GM23338 (cell line): ENCODE measurements at regions not wholly inside any gene's neighbourhood (a gene's known extent, or its start where the extent isn't known, plus 50 kb on each side); places are given as distances from the start of the nearest gene placed in this dataset.

Experiments
- ATAC-seq: fragments of 200-7000 bp; cut with Tn5 transposase; 3 replicates; pipeline ENCODE4 v1.9.1; 2020
- DNase-seq: peaks from one replicate; pipeline ENCODE4 v3.0.0-alpha.2; 2015; ENCODE audit warnings: low spot score
- H2AFZ ChIP-seq: fragments of 200-600 bp; sonication (generic); 2 replicates; pipeline ENCODE4 v1.8.0; 2016; ENCODE audit warnings: antibody characterized with exemption, mild to moderate bottlenecking, moderate library complexity
- H3F3A ChIP-seq: fragments of 200-600 bp; sonication (generic); replicated peaks from 2 replicates; pipeline ENCODE4 v1.8.0; 2017; ENCODE audit warnings: antibody characterized with exemption, mixed run types, low read depth
- H3K27ac ChIP-seq: fragments of 200-600 bp; sonication (generic); 2 replicates; pipeline ENCODE4 v1.6.1; 2016; ENCODE audit warnings: low read depth
- H3K27me3 ChIP-seq: fragments of 200-600 bp; sonication (generic); 2 replicates; pipeline ENCODE4 v1.8.0; 2016; ENCODE audit warnings: mild to moderate bottlenecking, mixed run types, moderate library complexity; ENCODE audit not compliant: insufficient read depth
- H3K36me3 ChIP-seq: fragments of 200-600 bp; sonication (generic); 2 replicates; pipeline ENCODE4 v1.8.0; 2016; ENCODE audit warnings: mild to moderate bottlenecking; ENCODE audit not compliant: insufficient read depth
- H3K4me1 ChIP-seq: fragments of 200-600 bp; sonication (generic); 2 replicates; pipeline ENCODE4 v1.8.0; 2016; ENCODE audit warnings: mild to moderate bottlenecking, moderate library complexity; ENCODE audit not compliant: insufficient read depth
- H3K4me2 ChIP-seq: fragments of 200-600 bp; sonication (generic); 2 replicates; pipeline ENCODE4 v1.7.1; 2017; ENCODE audit warnings: mixed run types
- H3K4me3 ChIP-seq: fragments of 200-600 bp; sonication (generic); 2 replicates; pipeline ENCODE4 v1.6.1; 2016; ENCODE audit warnings: mixed run types
- H3K79me2 ChIP-seq: fragments of 200-600 bp; sonication (generic); replicated peaks from 2 replicates; pipeline ENCODE4 v1.8.0; 2017; ENCODE audit warnings: mild to moderate bottlenecking; ENCODE audit not compliant: insufficient read depth
- H3K9me2 ChIP-seq: fragments of 200-600 bp; sonication (generic); 2 replicates; pipeline ENCODE4 v1.8.0; 2017; ENCODE audit not compliant: insufficient read depth
- H4K20me1 ChIP-seq: fragments of 200-600 bp; sonication (generic); replicated peaks from 2 replicates; pipeline ENCODE4 v1.8.0; 2017; ENCODE audit warnings: mild to moderate bottlenecking; ENCODE audit not compliant: insufficient read depth
- H3K27ac Mint-ChIP-seq: 2 replicates; pipeline ENCODE4 v1.8.0; 2020; ENCODE audit warnings: inconsistent platforms, mild to moderate bottlenecking, moderate library complexity, mixed read lengths
- H3K27me3 Mint-ChIP-seq: 3 replicates; pipeline ENCODE4 v1.8.0; 2022; ENCODE audit warnings: low read depth, mild to moderate bottlenecking, moderate library complexity, mixed read lengths, inconsistent platforms; ENCODE audit not compliant: insufficient read depth, poor library complexity
- H3K36me3 Mint-ChIP-seq: 3 replicates; pipeline ENCODE4 v1.8.0; 2021; ENCODE audit warnings: low read depth, mild to moderate bottlenecking, inconsistent platforms, moderate library complexity, mixed read lengths
- H3K4me1 Mint-ChIP-seq: 3 replicates; pipeline ENCODE4 v1.8.0; 2020; ENCODE audit warnings: mild to moderate bottlenecking, inconsistent platforms, mixed read lengths
- H3K4me3 Mint-ChIP-seq: 3 replicates; pipeline ENCODE4 v1.8.0; 2021; ENCODE audit warnings: moderate library complexity, mild to moderate bottlenecking, inconsistent platforms, mixed read lengths
- H3K9me3 Mint-ChIP-seq: 3 replicates; pipeline ENCODE4 v1.8.0; 2020; ENCODE audit warnings: moderate library complexity, mild to moderate bottlenecking, inconsistent platforms, mixed read lengths
- EZH2 ChIP-seq: fragments of 200-600 bp; sonication (generic); IDR thresholded peaks from one replicate; pipeline ENCODE4 v1.8.0; 2017; ENCODE audit warnings: antibody characterized with exemption, mild to moderate bottlenecking, low read depth; ENCODE audit not compliant: unreplicated experiment
- EZH2phosphoT487 ChIP-seq: fragments of 200-600 bp; sonication (generic); IDR thresholded peaks from one replicate; pipeline ENCODE4 v1.8.1; 2018; ENCODE audit warnings: antibody characterized with exemption; ENCODE audit not compliant: unreplicated experiment
- NANOG ChIP-seq: IDR thresholded peaks from 2 replicates; pipeline ENCODE4 v1.6.1; 2016; ENCODE audit warnings: antibody characterized with exemption, borderline replicate concordance
- POLR2AphosphoS5 ChIP-seq: IDR thresholded peaks from 2 replicates; pipeline ENCODE4 v1.6.1; 2016; ENCODE audit warnings: antibody characterized with exemption, low read depth
- REST ChIP-seq: IDR thresholded peaks from one replicate; pipeline ENCODE4 v1.6.1; 2018; ENCODE audit warnings: antibody characterized with exemption; ENCODE audit not compliant: unreplicated experiment
- ZNF114 ChIP-seq: fragments of 250-450 bp; sonication (Bioruptor Pico); IDR thresholded peaks from 2 replicates; pipeline ENCODE4 v1.5.0; 2020; ENCODE audit warnings: mild to moderate bottlenecking, moderate library complexity
- TF ChIP-seq, protein P1 (sequence below): fragments of 250-450 bp; sonication (Bioruptor Pico); IDR thresholded peaks from 2 replicates; pipeline ENCODE4 v1.5.0; 2020; ENCODE audit warnings: mild to moderate bottlenecking, moderate library complexity
- TF ChIP-seq, protein P2 (sequence below): IDR thresholded peaks from 2 replicates; pipeline ENCODE4 v1.6.1; 2016; ENCODE audit warnings: antibody characterized with exemption

- no peak for TF ChIP-seq REST
- TF ChIP-seq POLR2AphosphoS5, result no peak
- TF ChIP-seq EZH2, result no peak
- no peak for TF ChIP-seq EZH2phosphoT487
- TF ChIP-seq, protein P1, sequence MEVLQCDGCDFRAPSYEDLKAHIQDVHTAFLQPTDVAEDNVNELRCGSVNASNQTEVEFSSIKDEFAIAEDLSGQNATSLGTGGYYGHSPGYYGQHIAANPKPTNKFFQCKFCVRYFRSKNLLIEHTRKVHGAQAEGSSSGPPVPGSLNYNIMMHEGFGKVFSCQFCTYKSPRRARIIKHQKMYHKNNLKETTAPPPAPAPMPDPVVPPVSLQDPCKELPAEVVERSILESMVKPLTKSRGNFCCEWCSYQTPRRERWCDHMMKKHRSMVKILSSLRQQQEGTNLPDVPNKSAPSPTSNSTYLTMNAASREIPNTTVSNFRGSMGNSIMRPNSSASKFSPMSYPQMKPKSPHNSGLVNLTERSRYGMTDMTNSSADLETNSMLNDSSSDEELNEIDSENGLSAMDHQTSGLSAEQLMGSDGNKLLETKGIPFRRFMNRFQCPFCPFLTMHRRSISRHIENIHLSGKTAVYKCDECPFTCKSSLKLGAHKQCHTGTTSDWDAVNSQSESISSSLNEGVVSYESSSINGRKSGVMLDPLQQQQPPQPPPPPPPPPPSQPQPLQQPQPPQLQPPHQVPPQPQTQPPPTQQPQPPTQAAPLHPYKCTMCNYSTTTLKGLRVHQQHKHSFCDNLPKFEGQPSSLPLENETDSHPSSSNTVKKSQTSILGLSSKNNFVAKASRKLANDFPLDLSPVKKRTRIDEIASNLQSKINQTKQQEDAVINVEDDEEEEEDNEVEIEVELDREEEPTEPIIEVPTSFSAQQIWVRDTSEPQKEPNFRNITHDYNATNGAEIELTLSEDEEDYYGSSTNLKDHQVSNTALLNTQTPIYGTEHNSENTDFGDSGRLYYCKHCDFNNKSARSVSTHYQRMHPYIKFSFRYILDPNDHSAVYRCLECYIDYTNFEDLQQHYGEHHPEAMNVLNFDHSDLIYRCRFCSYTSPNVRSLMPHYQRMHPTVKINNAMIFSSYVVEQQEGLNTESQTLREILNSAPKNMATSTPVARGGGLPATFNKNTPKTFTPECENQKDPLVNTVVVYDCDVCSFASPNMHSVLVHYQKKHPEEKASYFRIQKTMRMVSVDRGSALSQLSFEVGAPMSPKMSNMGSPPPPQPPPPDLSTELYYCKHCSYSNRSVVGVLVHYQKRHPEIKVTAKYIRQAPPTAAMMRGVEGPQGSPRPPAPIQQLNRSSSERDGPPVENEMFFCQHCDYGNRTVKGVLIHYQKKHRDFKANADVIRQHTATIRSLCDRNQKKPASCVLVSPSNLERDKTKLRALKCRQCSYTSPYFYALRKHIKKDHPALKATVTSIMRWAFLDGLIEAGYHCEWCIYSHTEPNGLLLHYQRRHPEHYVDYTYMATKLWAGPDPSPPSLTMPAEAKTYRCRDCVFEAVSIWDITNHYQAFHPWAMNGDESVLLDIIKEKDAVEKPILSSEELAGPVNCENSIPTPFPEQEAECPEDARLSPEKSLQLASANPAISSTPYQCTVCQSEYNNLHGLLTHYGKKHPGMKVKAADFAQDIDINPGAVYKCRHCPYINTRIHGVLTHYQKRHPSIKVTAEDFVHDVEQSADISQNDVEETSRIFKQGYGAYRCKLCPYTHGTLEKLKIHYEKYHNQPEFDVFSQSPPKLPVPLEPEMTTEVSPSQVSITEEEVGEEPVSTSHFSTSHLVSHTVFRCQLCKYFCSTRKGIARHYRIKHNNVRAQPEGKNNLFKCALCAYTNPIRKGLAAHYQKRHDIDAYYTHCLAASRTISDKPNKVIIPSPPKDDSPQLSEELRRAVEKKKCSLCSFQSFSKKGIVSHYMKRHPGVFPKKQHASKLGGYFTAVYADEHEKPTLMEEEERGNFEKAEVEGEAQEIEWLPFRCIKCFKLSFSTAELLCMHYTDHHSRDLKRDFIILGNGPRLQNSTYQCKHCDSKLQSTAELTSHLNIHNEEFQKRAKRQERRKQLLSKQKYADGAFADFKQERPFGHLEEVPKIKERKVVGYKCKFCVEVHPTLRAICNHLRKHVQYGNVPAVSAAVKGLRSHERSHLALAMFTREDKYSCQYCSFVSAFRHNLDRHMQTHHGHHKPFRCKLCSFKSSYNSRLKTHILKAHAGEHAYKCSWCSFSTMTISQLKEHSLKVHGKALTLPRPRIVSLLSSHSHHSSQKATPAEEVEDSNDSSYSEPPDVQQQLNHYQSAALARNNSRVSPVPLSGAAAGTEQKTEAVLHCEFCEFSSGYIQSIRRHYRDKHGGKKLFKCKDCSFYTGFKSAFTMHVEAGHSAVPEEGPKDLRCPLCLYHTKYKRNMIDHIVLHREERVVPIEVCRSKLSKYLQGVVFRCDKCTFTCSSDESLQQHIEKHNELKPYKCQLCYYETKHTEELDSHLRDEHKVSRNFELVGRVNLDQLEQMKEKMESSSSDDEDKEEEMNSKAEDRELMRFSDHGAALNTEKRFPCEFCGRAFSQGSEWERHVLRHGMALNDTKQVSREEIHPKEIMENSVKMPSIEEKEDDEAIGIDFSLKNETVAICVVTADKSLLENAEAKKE, result no peak
Observed at GRCh38 chr4:141909541-141909940, 273.2 kb downstream of the IL15 start (continued).

- no peaks in the 10 kb centered on the region for H3K36me3 Mint-ChIP-seq
- Histone ChIP-seq H2AFZ (no peak overlapping the region), H4K20me1 (no peaks in the 10 kb centered on the region), H3F3A (no peaks in the 10 kb centered on the region), H3K27ac (no peak overlapping the region), H3K4me3 (no peak overlapping the region), H3K4me2 (no peak overlapping the region), H3K9me2 (peaks cover 8% of the 10 kb centered on the region), H3K4me1 (no peaks in the 10 kb centered on the region), H3K79me2 (no peaks in the 10 kb centered on the region), H3K36me3 (no peaks in the 10 kb centered on the region), H3K27me3 (no peaks in the 10 kb centered on the region)
- no peaks in the 10 kb centered on the region for H3K27me3 Mint-ChIP-seq
- TF ChIP-seq ZNF114 (CRISPR knock-in tag), result no peak
- TF ChIP-seq NANOG, result no peak
- TF ChIP-seq, protein P2, sequence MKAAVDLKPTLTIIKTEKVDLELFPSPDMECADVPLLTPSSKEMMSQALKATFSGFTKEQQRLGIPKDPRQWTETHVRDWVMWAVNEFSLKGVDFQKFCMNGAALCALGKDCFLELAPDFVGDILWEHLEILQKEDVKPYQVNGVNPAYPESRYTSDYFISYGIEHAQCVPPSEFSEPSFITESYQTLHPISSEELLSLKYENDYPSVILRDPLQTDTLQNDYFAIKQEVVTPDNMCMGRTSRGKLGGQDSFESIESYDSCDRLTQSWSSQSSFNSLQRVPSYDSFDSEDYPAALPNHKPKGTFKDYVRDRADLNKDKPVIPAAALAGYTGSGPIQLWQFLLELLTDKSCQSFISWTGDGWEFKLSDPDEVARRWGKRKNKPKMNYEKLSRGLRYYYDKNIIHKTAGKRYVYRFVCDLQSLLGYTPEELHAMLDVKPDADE, result no peak
- no peak overlapping the region for H3K4me3 Mint-ChIP-seq
- DNase-seq (no peak), ATAC-seq (no peak)
- peaks cover 8% of the 10 kb centered on the region for H3K4me1 Mint-ChIP-seq
- no peaks in the 10 kb centered on the region for H3K9me3 Mint-ChIP-seq
- H3K27ac Mint-ChIP-seq, result no peak overlapping the region
Observed at GRCh38 chr4:141912831-141913230, 276.4 kb downstream of the IL15 start.
